Mesenteric fat pad (tissue), 1 donor: ENCODE measurements at regions not wholly inside any gene's neighbourhood (a gene's known extent, or its start where the extent isn't known, plus 50 kb on each side); places are given as distances from the start of the nearest gene placed in this dataset.

Experiments used
- DNase-seq: peaks from one replicate; pipeline ENCODE4 v3.0.0-alpha.2; 2020; ENCODE audit warnings: low spot score
- donor health status: DM: yes; HTN: yes; CAD: no.

DNA sequence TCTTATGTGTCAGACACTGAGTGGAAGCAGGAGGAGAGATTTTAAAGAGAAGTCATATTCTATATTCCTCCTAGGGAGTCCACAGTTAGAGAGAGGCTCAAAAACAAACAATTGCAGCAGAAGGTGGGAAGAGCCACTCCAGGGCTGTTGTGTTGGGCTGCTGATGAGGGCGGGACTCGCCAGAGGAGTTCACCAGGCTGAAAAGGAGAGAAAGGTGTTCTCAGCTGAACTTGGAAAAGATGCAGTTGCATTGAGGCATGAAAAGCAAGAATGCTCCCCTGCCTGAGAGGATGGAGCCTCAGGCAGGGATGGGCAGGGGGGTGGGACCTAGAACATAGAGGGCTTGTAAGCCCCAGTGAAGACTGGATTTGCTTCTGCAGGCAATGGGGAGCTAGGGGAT is 324.2 kb downstream of the CXCL12 start:
- no peak for DNase-seq

GRCh38 chr10:44060221-44060620 is 324.7 kb downstream of the CXCL12 start:
- DNase-seq = no peak

DNA sequence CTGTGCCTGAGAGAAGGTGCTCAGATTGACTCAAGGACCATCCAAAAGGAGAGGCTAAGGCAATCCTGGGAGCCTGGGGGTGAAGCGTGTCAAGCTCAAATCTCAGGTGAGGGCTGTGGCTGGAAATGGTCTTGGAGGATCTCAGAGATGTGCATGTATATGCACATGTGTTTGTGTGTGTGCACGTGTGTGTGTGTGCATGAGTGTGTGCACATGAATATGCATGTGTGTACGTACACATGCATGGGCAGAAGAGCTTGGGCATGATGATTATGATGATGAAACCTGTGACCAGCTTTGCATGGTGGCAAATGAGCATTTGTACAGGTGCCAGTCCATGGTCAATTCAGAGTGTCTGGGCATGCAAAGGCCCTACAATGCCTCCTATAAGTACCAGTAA is 326.6 kb downstream of the CXCL12 start:
- DNase-seq = no peak

- DNase-seq = no peak
Observed at GRCh38 chr10:44056967-44057805, 327.7 kb downstream of the CXCL12 start.

- no peak for DNase-seq
Observed at GRCh38 chr10:44056206-44056605, 328.7 kb downstream of the CXCL12 start.

GRCh38 chr10:44054046-44054445 is 330.9 kb downstream of the CXCL12 start:
- no peak for DNase-seq

GRCh38 chr10:44053391-44053790 is 331.5 kb downstream of the CXCL12 start:
- no peak for DNase-seq

DNA sequence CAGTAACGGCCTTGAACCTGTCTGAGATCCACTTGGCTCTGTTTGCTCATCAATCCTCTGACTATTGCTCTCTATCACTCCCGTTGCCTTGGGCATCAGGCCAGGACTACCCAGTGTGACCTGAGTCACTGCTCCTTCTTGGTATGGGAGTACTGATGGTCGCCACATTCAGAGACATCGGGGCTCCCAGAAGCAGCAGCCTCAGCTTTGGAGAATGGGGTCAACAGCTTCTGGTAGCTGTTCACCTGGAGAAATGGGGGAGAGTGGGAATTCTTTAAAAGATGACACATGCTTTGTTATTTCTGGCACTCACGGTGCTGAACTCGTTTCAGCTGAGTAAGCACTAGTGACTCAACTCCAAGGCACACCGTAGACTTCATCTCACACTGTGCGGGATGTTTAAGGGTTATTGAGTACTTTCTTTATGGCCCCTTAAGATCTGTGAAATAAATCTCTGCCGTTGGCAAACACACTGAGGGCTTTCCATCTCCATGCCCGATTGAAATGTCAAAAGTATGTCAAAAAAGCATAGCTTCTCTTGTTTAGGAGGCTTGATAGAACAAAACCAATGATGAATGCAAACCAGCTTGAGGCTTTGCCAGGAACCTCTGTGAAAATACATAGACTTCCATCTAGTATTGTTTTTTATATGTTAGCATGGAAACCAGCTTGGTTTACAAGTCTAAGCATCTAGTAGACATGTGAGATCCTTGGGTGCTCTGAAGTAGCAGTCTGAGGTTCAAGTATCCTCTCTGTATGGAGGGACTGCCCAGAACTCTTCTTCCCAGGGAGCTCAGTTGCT is 333.1 kb downstream of the CXCL12 start:
- no peak for DNase-seq

DNA sequence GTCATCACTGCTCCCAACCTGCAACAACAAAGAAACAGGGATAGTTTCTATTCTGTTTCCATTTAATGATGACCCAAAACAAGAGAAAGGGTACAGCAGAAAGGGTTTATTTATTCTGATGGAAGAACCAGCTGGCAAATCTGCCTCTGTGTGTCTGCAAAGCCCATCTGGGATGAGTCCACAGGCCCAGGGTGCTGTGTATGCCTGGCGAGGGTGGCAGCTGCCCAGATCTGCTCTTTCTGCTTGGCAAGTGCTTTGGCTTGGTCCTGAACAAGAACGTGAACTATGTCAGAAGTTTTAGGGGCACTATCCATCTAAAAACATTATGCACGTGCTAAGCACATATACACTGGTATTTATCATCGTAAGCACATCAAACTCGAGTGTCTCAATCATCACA is 333.8 kb downstream of the CXCL12 start:
- DNase-seq = no peak

GRCh38 chr10:44049301-44050015 is 335.4 kb downstream of the CXCL12 start:
- DNase-seq = no peak

DNA sequence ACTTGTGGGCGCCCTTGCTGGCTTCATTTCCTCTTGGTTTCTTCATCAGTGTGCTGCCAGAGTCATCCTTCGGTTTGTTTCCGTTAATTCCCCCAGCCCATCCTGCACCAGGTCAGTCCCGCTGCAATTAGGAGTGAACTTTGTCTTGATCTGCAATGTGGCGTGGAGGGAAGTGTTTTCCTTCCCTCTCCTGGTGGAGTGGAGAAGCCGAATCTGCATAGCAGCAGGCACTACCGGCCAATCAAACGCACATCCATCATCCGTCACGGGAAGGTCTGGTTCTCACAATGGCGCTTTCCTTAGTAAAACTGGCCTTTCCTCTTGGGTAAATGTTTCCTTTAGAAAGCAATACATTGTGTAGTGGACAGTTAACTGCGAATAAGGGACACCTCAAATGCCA is 337.5 kb downstream of the CXCL12 start:
- no peak for DNase-seq

DNA sequence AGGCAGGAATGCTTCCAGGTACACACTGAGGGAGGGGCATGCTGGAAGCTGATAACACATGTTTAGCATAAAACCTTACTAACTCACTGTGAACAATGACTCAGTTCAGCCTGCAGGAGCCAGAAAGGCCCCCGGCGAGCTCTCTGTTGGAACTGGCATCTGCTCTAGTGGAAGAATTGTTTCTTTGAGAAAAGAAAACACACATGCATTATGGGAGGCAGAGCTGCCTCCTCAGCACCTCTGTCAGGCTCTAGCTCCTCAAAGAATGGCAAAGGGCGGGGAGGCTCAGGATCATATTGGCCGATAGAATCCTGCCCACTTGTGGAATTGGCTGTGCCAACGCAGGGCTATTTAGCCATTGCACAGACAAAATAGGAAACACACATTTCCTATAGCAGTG is 338.3 kb downstream of the CXCL12 start:
- no peak for DNase-seq

DNA sequence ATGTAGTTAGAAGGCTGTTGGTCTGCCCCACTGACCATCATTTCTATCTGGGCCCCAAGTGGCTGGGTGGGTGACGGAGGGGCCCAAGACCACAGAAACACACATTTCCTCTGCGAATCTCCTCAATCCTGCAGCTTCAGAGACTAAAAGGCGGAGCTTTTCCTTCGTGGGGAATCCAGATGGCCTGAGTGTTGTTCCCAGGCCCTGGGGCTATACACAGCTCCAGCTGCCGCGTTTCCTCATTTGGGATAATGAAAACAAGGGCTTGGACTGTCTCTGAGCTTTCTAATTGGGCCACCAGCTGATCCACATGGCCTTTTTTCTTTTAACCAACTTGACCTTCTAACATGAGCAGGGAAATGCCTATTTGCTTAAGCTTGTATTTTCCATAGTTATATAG is 339.9 kb downstream of the CXCL12 start:
- no peak for DNase-seq

DNA sequence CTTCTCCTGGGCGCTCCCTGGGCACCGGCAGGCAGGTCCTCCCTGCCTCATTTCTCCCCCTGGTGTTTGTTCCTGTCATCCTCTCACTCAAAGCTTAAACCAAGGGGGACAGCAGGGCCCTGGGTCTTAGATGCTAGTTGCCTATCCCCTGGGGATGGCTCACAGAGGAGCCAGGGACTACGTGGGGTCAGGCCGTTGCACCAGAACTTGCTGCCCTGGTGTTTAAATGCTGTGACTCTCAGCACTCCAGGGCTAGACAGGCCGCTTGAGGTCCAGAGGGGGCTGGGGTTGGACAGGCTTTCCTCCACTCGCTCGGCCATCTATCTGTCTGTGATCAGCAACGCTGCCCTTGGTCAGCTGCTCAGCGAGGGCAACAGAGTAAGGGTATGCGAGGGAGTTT is 340.3 kb downstream of the CXCL12 start:
- no peak for DNase-seq

- no peak for DNase-seq
Observed at GRCh38 chr10:44043646-44044375, 341.1 kb downstream of the CXCL12 start.

GRCh38 chr10:44042926-44043602 is 341.8 kb downstream of the CXCL12 start:
- no peak for DNase-seq

- no peak for DNase-seq
Observed at GRCh38 chr10:44042075-44042770, 342.7 kb downstream of the CXCL12 start.

- DNase-seq = no peak
Observed at GRCh38 chr10:44039599-44039998, 345.3 kb downstream of the CXCL12 start.

DNA sequence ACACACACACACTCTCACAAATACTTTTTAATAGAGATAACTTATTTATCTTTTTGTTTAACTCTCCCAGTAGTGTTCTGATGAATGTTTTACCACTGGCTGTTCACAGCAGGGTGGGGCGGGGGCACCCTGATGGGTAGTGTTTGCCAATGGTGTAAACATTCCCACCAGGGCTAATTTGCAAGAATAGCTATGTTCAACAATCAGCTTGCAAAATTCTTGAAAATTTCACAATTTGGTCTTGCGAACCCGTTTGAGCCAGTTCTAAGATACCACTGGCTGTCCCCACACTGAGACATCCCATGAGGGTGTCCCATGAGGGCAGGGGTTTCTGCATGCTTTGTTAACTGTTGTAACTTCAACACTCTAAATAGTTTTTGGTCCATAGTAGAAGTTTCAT is 348.5 kb downstream of the CXCL12 start:
- no peak for DNase-seq
